H9 (cell line): ENCODE measurements at regions not wholly inside any gene's neighbourhood (a gene's known extent, or its start where the extent isn't known, plus 50 kb on each side); places are given as distances from the start of the nearest gene placed in this dataset.

Experiments used
- DNase-seq: peaks from one replicate; pipeline ENCODE4 v3.0.0-alpha.2; 2017
- H2AFZ ChIP-seq: one replicate; pipeline ENCODE4 v1.6.1; 2013; ENCODE audit warnings: mild to moderate bottlenecking, low read length, control low read depth, moderate library complexity
- H2AK5ac ChIP-seq: 2 replicates; pipeline ENCODE4 v1.6.1; 2013; ENCODE audit warnings: low read length, control low read depth, mixed read lengths; ENCODE audit not compliant: insufficient read length
- H2BK120ac ChIP-seq: one replicate; pipeline ENCODE4 v1.6.1; 2013; ENCODE audit warnings: low read depth, mild to moderate bottlenecking, low read length, control low read depth, inconsistent platforms; ENCODE audit not compliant: poor library complexity, severe bottlenecking
- H2BK12ac ChIP-seq: 2 replicates; pipeline ENCODE4 v1.6.1; 2013; ENCODE audit warnings: low read length, control low read depth, mixed read lengths, low read depth; ENCODE audit not compliant: insufficient read length
- H2BK15ac ChIP-seq: 2 replicates; pipeline ENCODE4 v1.6.1; 2013; ENCODE audit warnings: low read depth, low read length, control low read depth
- H2BK20ac ChIP-seq: one replicate; pipeline ENCODE4 v1.6.1; 2013; ENCODE audit warnings: low read depth, mild to moderate bottlenecking, low read length, control low read depth, inconsistent platforms; ENCODE audit not compliant: poor library complexity, severe bottlenecking
- H2BK5ac ChIP-seq: 2 replicates; pipeline ENCODE4 v1.6.1; 2013; ENCODE audit warnings: low read length, control low read depth, mixed read lengths; ENCODE audit not compliant: insufficient read length
- H3K14ac ChIP-seq: 2 replicates; pipeline ENCODE4 v1.6.1; 2013; ENCODE audit warnings: low read length, control low read depth; ENCODE audit not compliant: insufficient read depth
- H3K18ac ChIP-seq: 2 replicates; pipeline ENCODE4 v1.6.1; 2013; ENCODE audit warnings: low read depth, mild to moderate bottlenecking, mixed read lengths, low read length, control low read depth; ENCODE audit not compliant: insufficient read length
- H3K23ac ChIP-seq: 2 replicates; pipeline ENCODE4 v1.6.1; 2013; ENCODE audit warnings: low read length, control low read depth, mixed read lengths, low read depth; ENCODE audit not compliant: insufficient read length
- H3K23me2 ChIP-seq: 2 replicates; pipeline ENCODE4 v1.6.1; 2013; ENCODE audit warnings: low read depth, mild to moderate bottlenecking, mixed read lengths, low read length, control low read depth; ENCODE audit not compliant: insufficient read length, poor library complexity, severe bottlenecking
- H3K27ac ChIP-seq: 2 replicates; pipeline ENCODE4 v1.5.1; 2013; ENCODE audit warnings: low read length, control low read depth, mixed read lengths, low read depth; ENCODE audit not compliant: insufficient read length
- H3K27me3 ChIP-seq: 2 replicates; pipeline ENCODE4 v1.6.1; 2013; ENCODE audit warnings: low read length, control low read depth, inconsistent platforms; ENCODE audit not compliant: insufficient read depth
- H3K4ac ChIP-seq: 2 replicates; pipeline ENCODE4 v1.6.1; 2013; ENCODE audit warnings: low read depth, mild to moderate bottlenecking, control low read depth, inconsistent platforms, low read length, moderate library complexity
- H3K4me1 ChIP-seq: 2 replicates; pipeline ENCODE4 v1.6.1; 2013; ENCODE audit warnings: low read length, control low read depth, inconsistent platforms; ENCODE audit not compliant: insufficient read depth
- H3K4me2 ChIP-seq: 2 replicates; pipeline ENCODE4 v1.6.1; 2013; ENCODE audit warnings: low read length, control low read depth, mixed read lengths; ENCODE audit not compliant: insufficient read length, insufficient read depth
- H3K56ac ChIP-seq: 2 replicates; pipeline ENCODE4 v1.6.1; 2013; ENCODE audit warnings: low read depth, mild to moderate bottlenecking, mixed read lengths, low read length, control low read depth; ENCODE audit not compliant: insufficient read length
- H3K79me1 ChIP-seq: 2 replicates; pipeline ENCODE4 v1.6.1; 2013; ENCODE audit warnings: low read depth, mild to moderate bottlenecking, moderate library complexity, low read length, control low read depth, inconsistent platforms; ENCODE audit not compliant: insufficient read depth, poor library complexity, severe bottlenecking
- H3K79me2 ChIP-seq: 2 replicates; pipeline ENCODE4 v1.6.1; 2013; ENCODE audit warnings: low read length, control low read depth, inconsistent platforms; ENCODE audit not compliant: insufficient read depth
- H3K9ac ChIP-seq: 2 replicates; pipeline ENCODE4 v1.6.1; 2013; ENCODE audit warnings: low read length, control low read depth, mixed read lengths; ENCODE audit not compliant: insufficient read length; ENCODE audit errors: extremely low read depth
- H3K9me3 ChIP-seq: one replicate; pipeline ENCODE4 v1.6.1; 2013; ENCODE audit warnings: low read depth, low read length, inconsistent platforms; ENCODE audit not compliant: control insufficient read depth
- H3T11ph ChIP-seq: one replicate; pipeline ENCODE4 v1.6.1; 2013; ENCODE audit warnings: mild to moderate bottlenecking, low read length, control low read depth, inconsistent platforms
- H4K20me1 ChIP-seq: one replicate; pipeline ENCODE4 v1.6.1; 2013; ENCODE audit not compliant: control insufficient read depth, insufficient read length, insufficient read depth
- H4K5ac ChIP-seq: 2 replicates; pipeline ENCODE4 v1.6.1; 2013; ENCODE audit warnings: low read depth, mild to moderate bottlenecking, mixed read lengths, low read length, control low read depth; ENCODE audit not compliant: insufficient read length
- H4K8ac ChIP-seq: replicated peaks from 2 replicates; pipeline ENCODE4 v1.6.1; 2013; ENCODE audit warnings: low read length, control low read depth, mixed read lengths, low read depth; ENCODE audit not compliant: insufficient read length
- H4K91ac ChIP-seq: 2 replicates; pipeline ENCODE4 v1.6.1; 2013; ENCODE audit warnings: low read depth, mild to moderate bottlenecking, moderate library complexity, mixed read lengths, low read length, control low read depth; ENCODE audit not compliant: insufficient read length
- H3K27ac Mint-ChIP-seq, 3 experiments: 2 replicates in 2 of 3; 3 replicates in 1 of 3; pipeline ENCODE4 v1.8.0; 2020 to 2021; ENCODE audit warnings: mixed read lengths in 3 of 3, mild to moderate bottlenecking in 1 of 3, moderate library complexity in 1 of 3
- H3K27me3 Mint-ChIP-seq: 2 replicates; pipeline ENCODE4 v1.8.0; 2021; ENCODE audit warnings: low read depth, mild to moderate bottlenecking, moderate library complexity, mixed read lengths
- H3K36me3 Mint-ChIP-seq, 3 experiments: 2 replicates in 2 of 3; 3 replicates in 1 of 3; pipeline ENCODE4 v1.8.0; 2020 to 2021; ENCODE audit warnings: low read depth in 3 of 3, mixed read lengths in 3 of 3; ENCODE audit not compliant: insufficient read depth in 1 of 3
- H3K4me1 Mint-ChIP-seq, 2 experiments: 2 replicates each; pipeline ENCODE4 v1.8.0; 2020; ENCODE audit warnings: mixed read lengths in 2 of 2
- H3K4me3 Mint-ChIP-seq, 2 experiments: 2 replicates in 1 of 2; 3 replicates in 1 of 2; pipeline ENCODE4 v1.8.0; 2020 to 2021; ENCODE audit warnings: mild to moderate bottlenecking in 2 of 2, mixed read lengths in 2 of 2, moderate library complexity in 1 of 2
- H3K9me3 Mint-ChIP-seq, 2 experiments: 2 replicates in 1 of 2; 3 replicates in 1 of 2; pipeline ENCODE4 v1.8.0; 2020; ENCODE audit warnings: mild to moderate bottlenecking in 2 of 2, mixed read lengths in 2 of 2, moderate library complexity in 1 of 2
- CTCF ChIP-seq: fragments of 200-600 bp; sonication (generic); conservative IDR thresholded peaks from 3 replicates; pipeline ENCODE4 v1.8.0; 2021; ENCODE audit warnings: antibody characterized with exemption, mild to moderate bottlenecking
- whole genome bisulfite sequencing: extraction: QIAGEN DNeasy Blood & Tissue Kit; methylation state at CpG from one replicate; pipeline ENCODE4 v1.1.7; 2013; ENCODE audit warnings: missing lambda C conversion rate, low lambda C conversion rate, mixed read lengths; ENCODE audit not compliant: insufficient read length; ENCODE audit errors: extremely low coverage; 5-methylcytosine and 5-hydroxymethylcytosine counted together

- peaks cover 3 to 4% of the 10 kb centered on the region in 2 experiments; a peak in 4 of 5 replicates for H3K9me3 Mint-ChIP-seq
- no peak for TF ChIP-seq CTCF
- Histone ChIP-seq H3K23ac (no peak overlapping the region), H4K20me1 (no peaks in the 10 kb centered on the region), H2BK12ac (no peak overlapping the region), H4K5ac (no peak overlapping the region), H4K8ac (no peak overlapping the region), H3K18ac (no peak overlapping the region), H2BK15ac (no peak overlapping the region), H2AFZ (no peak overlapping the region), H3K79me1 (no peaks in the 10 kb centered on the region), H3K4me2 (no peak overlapping the region), H2BK5ac (no peak overlapping the region), H3K9me3 (no peaks in the 10 kb centered on the region), H2AK5ac (no peak overlapping the region), H3K4ac (no peak overlapping the region), H4K91ac (no peak overlapping the region), H3T11ph (no peak overlapping the region), H3K56ac (no peak overlapping the region), H3K9ac (no peak overlapping the region), H3K27me3 (no peaks in the 10 kb centered on the region), H3K4me1 (no peaks in the 10 kb centered on the region), H3K79me2 (no peaks in the 10 kb centered on the region), H2BK120ac (no peak overlapping the region), H3K27ac (no peak overlapping the region), H2BK20ac (no peak overlapping the region), H3K14ac (no peak overlapping the region), H3K23me2 (no peaks in the 10 kb centered on the region)
- peaks cover 0 to 14% (median 5%) of the 10 kb centered on the region in 3 experiments; a peak in 4 of 7 replicates for H3K36me3 Mint-ChIP-seq
- no peak for DNase-seq
- H3K4me1 Mint-ChIP-seq = peaks cover 20 to 21% of the 10 kb centered on the region in 2 experiments
- no peak overlapping the region for H3K27ac Mint-ChIP-seq
- no CpG with 5 or more reads among the region's 2 CpGs for WGBS
- no peak overlapping the region for H3K4me3 Mint-ChIP-seq
- no peaks in the 10 kb centered on the region for H3K27me3 Mint-ChIP-seq
These were observed 208.0 kb downstream of the CASP12 start for GRCh38 chr11:104690241-104690640.
